DOHH2 (cell line): ENCODE measurements at regions not wholly inside any gene's neighbourhood (a gene's known extent, or its start where the extent isn't known, plus 50 kb on each side); places are given as distances from the start of the nearest gene placed in this dataset.

Experiments
- H3F3A ChIP-seq: fragments of 200-600 bp; sonication (generic), shearing (Covaris generic); 2 replicates; pipeline ENCODE4 v1.6.0; 2016; ENCODE audit warnings: antibody characterized with exemption, mild to moderate bottlenecking; ENCODE audit not compliant: control insufficient read depth, insufficient read depth
- H3K27ac ChIP-seq: fragments of 200-600 bp; sonication (generic); 2 replicates; pipeline ENCODE4 v1.5.1; 2014; ENCODE audit warnings: low read depth, mild to moderate bottlenecking, low read length, moderate library complexity
- H3K27me3 ChIP-seq: fragments of 200-600 bp; sonication (generic); 2 replicates; pipeline ENCODE4 v1.6.1; 2014; ENCODE audit warnings: mild to moderate bottlenecking, low read length, mixed read lengths; ENCODE audit not compliant: control insufficient read depth
- H3K36me3 ChIP-seq: fragments of 200-600 bp; sonication (generic); 2 replicates; pipeline ENCODE4 v1.6.1; 2014; ENCODE audit warnings: mild to moderate bottlenecking, low read length, moderate library complexity, mixed read lengths; ENCODE audit not compliant: control insufficient read depth
- H3K4me1 ChIP-seq: fragments of 200-600 bp; sonication (generic); 2 replicates; pipeline ENCODE4 v1.6.1; 2014; ENCODE audit warnings: mild to moderate bottlenecking, low read length, mixed read lengths; ENCODE audit not compliant: control insufficient read depth
- H3K4me2 ChIP-seq: fragments of 200-600 bp; sonication (generic); 2 replicates; pipeline ENCODE4 v1.6.0; 2014; ENCODE audit warnings: mild to moderate bottlenecking, low read length, moderate library complexity
- H3K4me3 ChIP-seq: fragments of 200-600 bp; sonication (generic); 2 replicates; pipeline ENCODE4 v1.5.1; 2014; ENCODE audit warnings: mild to moderate bottlenecking, low read length, mixed read lengths
- H3K79me2 ChIP-seq: fragments of 200-600 bp; sonication (generic); 2 replicates; pipeline ENCODE4 v1.6.1; 2014; ENCODE audit warnings: mild to moderate bottlenecking, low read length, mixed read lengths; ENCODE audit not compliant: control insufficient read depth
- H3K9me2 ChIP-seq: fragments of 200-600 bp; sonication (generic); replicated peaks from 2 replicates; pipeline ENCODE4 v1.6.1; 2014; ENCODE audit warnings: mild to moderate bottlenecking, low read length, mixed read lengths; ENCODE audit not compliant: control insufficient read depth
- H3K9me3 ChIP-seq: fragments of 200-600 bp; sonication (generic); 2 replicates; pipeline ENCODE4 v1.6.1; 2014; ENCODE audit warnings: antibody characterized with exemption, low read length, mixed read lengths; ENCODE audit not compliant: control insufficient read depth, insufficient read depth
- H4K20me1 ChIP-seq: fragments of 200-600 bp; sonication (generic); 2 replicates; pipeline ENCODE4 v1.6.0; 2014; ENCODE audit warnings: low read depth, mild to moderate bottlenecking, antibody characterized with exemption, low read length, moderate library complexity; ENCODE audit not compliant: control insufficient read depth, insufficient read depth
- CTCF ChIP-seq: fragments of 200-600 bp; sonication (generic); IDR thresholded peaks from one replicate; pipeline ENCODE4 v1.5.1; 2014; ENCODE audit warnings: antibody characterized with exemption, mild to moderate bottlenecking, low read depth, low read length; ENCODE audit not compliant: poor library complexity, severe bottlenecking
- EZH2phosphoT487 ChIP-seq: fragments of 200-600 bp; sonication (generic); IDR thresholded peaks from 2 replicates; pipeline ENCODE4 v1.6.1; 2017; ENCODE audit warnings: borderline replicate concordance, mild to moderate bottlenecking, antibody characterized with exemption, low read length, moderate library complexity, mixed read lengths

- Histone ChIP-seq H3K4me3 (no peak overlapping the region), H4K20me1 (no peaks in the 10 kb centered on the region), H3K27me3 (no peaks in the 10 kb centered on the region), H3K4me1 (no peaks in the 10 kb centered on the region), H3K9me3 (no peaks in the 10 kb centered on the region), H3K9me2 (no peaks in the 10 kb centered on the region; the same call in 1 of the 2 replicates), H3K36me3 (no peaks in the 10 kb centered on the region), H3F3A (no peaks in the 10 kb centered on the region), H3K79me2 (no peaks in the 10 kb centered on the region), H3K4me2 (no peak overlapping the region), H3K27ac (no peak overlapping the region)
- TF ChIP-seq CTCF (no peak), EZH2phosphoT487 (no peak)
Measured at GRCh38 chr3:25376340-25376739, 51.7 kb upstream of the RARB start.

GRCh38 chr3:25377042-25377441 is 51.0 kb upstream of the RARB start:
- Histone ChIP-seq H3F3A (no peaks in the 10 kb centered on the region), H3K9me3 (no peaks in the 10 kb centered on the region), H3K27ac (no peak overlapping the region), H3K9me2 (no peaks in the 10 kb centered on the region; the same call in 1 of the 2 replicates), H3K4me3 (no peak overlapping the region), H3K4me2 (no peak overlapping the region), H3K79me2 (no peaks in the 10 kb centered on the region), H4K20me1 (no peaks in the 10 kb centered on the region), H3K4me1 (no peaks in the 10 kb centered on the region), H3K27me3 (no peaks in the 10 kb centered on the region), H3K36me3 (no peaks in the 10 kb centered on the region)
- no peak for TF ChIP-seq CTCF
- no peak for TF ChIP-seq EZH2phosphoT487
